ENCODE measurements at regions not wholly inside any gene's neighbourhood (a gene's known extent, or its start where the extent isn't known, plus 50 kb on each side); places are given as distances from the start of the nearest gene placed in this dataset.

DNA sequence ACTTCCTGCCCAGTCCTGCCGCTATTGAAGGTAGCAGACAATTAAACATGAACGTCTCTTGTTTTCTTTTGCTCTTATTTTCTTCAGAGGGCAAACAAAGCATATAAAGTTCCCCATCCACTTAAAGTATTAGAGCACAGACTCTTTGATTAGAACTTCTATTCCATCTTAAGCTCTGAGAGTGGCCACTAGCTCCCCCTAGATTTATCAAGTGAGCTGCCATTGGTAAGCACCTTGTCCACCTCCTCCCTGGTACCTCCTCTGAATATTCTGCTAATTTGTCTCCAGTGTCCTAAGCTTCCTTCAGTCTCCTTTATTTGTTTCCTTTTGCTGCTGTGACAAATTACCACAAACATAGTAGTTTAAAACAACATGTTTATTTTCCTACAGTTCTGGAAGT is 264.3 kb upstream of the KCNN2 start:
- Histone ChIP-seq H3K27me3 (ENCODE audit: insufficient read depth, low read length) (no peaks in the 10 kb centered on the region), H3K9me2 (ENCODE audit: insufficient read depth) (no peaks in the 10 kb centered on the region), H3K4me1 (ENCODE audit: control insufficient read depth in 1 of 2, insufficient read depth in 2 of 2, low read length in 2 of 2) (no peaks in the 10 kb centered on the region), H3K79me2 (ENCODE audit: insufficient read depth, low read length) (no peaks in the 10 kb centered on the region), H4K20me1 (ENCODE audit: insufficient read depth) (no peaks in the 10 kb centered on the region), H3K4me2 (ENCODE audit: low read length) (no peak overlapping the region), H2AFZ (ENCODE audit: low read depth, low read length, poor library complexity, severe bottlenecking) (no peak overlapping the region), H3K9me3 (ENCODE audit: control insufficient read depth in 1 of 2, insufficient read depth in 1 of 2, low read depth in 1 of 2, low read length in 2 of 2) (no peaks in the 10 kb centered on the region; a peak in 2 of 4 replicates), H3K36me3 (ENCODE audit: control insufficient read depth in 1 of 2, insufficient read depth in 2 of 2, low read length in 2 of 2) (no peaks in the 10 kb centered on the region), H3K27ac (ENCODE audit: low read depth, low read length) (no peak overlapping the region), H3K9ac (ENCODE audit: low read length) (no peak overlapping the region), H3K4me3 (replicated peaks in 1 of 2; ENCODE audit: low read depth in 1 of 2, low read length in 2 of 2) (no peak overlapping the region)
- intact Hi-C loops (cut with micrococcal nuclease) = no loop called here
- POLR2A ChIA-PET = no interaction called here
- ATAC-seq (peak; percentile 40; the same call in 1 of the 2 replicates), DNase-seq (ENCODE audit: low read depth, low spot score) (no peak)
- RAD21 ChIA-PET (ENCODE audit: low non-redundant PET in 1 of 2, low total read pairs in 2 of 2, uncharacterized antibody in 2 of 2, unreplicated experiment in 2 of 2) = no interaction called here
- CTCF ChIA-PET = interaction anchor here (1.0 kb wide), 1 partner anchor 486 kb away, joined by 6 read pairs; no protein-coding TSS in a partner anchor
- TF ChIP-seq, protein P1, sequence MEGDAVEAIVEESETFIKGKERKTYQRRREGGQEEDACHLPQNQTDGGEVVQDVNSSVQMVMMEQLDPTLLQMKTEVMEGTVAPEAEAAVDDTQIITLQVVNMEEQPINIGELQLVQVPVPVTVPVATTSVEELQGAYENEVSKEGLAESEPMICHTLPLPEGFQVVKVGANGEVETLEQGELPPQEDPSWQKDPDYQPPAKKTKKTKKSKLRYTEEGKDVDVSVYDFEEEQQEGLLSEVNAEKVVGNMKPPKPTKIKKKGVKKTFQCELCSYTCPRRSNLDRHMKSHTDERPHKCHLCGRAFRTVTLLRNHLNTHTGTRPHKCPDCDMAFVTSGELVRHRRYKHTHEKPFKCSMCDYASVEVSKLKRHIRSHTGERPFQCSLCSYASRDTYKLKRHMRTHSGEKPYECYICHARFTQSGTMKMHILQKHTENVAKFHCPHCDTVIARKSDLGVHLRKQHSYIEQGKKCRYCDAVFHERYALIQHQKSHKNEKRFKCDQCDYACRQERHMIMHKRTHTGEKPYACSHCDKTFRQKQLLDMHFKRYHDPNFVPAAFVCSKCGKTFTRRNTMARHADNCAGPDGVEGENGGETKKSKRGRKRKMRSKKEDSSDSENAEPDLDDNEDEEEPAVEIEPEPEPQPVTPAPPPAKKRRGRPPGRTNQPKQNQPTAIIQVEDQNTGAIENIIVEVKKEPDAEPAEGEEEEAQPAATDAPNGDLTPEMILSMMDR (IDR thresholded peaks at IDR 0.05 in 2 of 3, conservative IDR thresholded peaks at IDR 0.05 in 1 of 3; ENCODE audit: borderline replicate concordance in 1 of 3, insufficient read depth in 1 of 3, low read depth in 2 of 3, low read length in 2 of 3) = peak in 1 of 3 experiments; percentile 8; a peak in 1 of 6 replicates
- TF ChIP-seq, protein P2, sequence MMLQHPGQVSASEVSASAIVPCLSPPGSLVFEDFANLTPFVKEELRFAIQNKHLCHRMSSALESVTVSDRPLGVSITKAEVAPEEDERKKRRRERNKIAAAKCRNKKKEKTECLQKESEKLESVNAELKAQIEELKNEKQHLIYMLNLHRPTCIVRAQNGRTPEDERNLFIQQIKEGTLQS (IDR thresholded peaks at IDR 0.05) = no peak
- no peak for TF ChIP-seq ZNF274 (IDR thresholded peaks at IDR 0.05; ENCODE audit: low read depth, low read length)
- TF ChIP-seq, protein P3, sequence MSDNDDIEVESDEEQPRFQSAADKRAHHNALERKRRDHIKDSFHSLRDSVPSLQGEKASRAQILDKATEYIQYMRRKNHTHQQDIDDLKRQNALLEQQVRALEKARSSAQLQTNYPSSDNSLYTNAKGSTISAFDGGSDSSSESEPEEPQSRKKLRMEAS (IDR thresholded peaks at IDR 0.05) = no peak
- BruUV-seq (replicated peaks) = no TSS peak

DNA sequence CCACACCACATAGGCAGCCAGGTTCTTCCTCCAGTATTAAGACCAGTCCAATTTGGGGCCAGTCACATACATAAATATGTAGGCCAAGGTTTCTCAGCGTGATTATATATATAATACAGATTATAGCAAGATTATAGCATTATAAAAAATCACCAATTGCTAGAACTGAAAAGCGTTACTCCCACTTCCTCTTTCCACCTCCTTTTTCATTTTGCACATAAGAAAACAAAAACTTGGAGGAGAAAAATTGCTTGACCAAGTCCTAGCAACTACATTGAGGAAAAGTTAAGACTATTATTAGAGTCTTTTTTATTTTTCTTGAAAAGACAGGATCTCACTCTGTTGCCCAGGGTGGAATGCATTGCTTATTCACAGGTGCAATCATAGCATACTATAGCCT is 262.7 kb upstream of the KCNN2 start:
- Histone ChIP-seq H3K9ac (ENCODE audit: low read length) (no peak overlapping the region), H3K4me2 (ENCODE audit: low read length) (no peak overlapping the region), H3K4me1 (ENCODE audit: control insufficient read depth in 1 of 2, insufficient read depth in 2 of 2, low read length in 2 of 2) (no peaks in the 10 kb centered on the region), H3K9me2 (ENCODE audit: insufficient read depth) (no peaks in the 10 kb centered on the region), H3K36me3 (ENCODE audit: control insufficient read depth in 1 of 2, insufficient read depth in 2 of 2, low read length in 2 of 2) (no peaks in the 10 kb centered on the region), H4K20me1 (ENCODE audit: insufficient read depth) (no peaks in the 10 kb centered on the region), H3K4me3 (replicated peaks in 1 of 2; ENCODE audit: low read depth in 1 of 2, low read length in 2 of 2) (no peak overlapping the region), H3K79me2 (ENCODE audit: insufficient read depth, low read length) (no peaks in the 10 kb centered on the region), H3K27me3 (ENCODE audit: insufficient read depth, low read length) (0 out of 2 replicates have a peak, but pooled peaks cover under 1% of the 10 kb centered on the region), H2AFZ (ENCODE audit: low read depth, low read length, poor library complexity, severe bottlenecking) (no peak overlapping the region), H3K27ac (ENCODE audit: low read depth, low read length) (no peak overlapping the region), H3K9me3 (ENCODE audit: control insufficient read depth in 1 of 2, insufficient read depth in 1 of 2, low read depth in 1 of 2, low read length in 2 of 2) (no peaks in the 10 kb centered on the region)
- BruUV-seq (replicated peaks) = no TSS peak
- intact Hi-C loops (cut with micrococcal nuclease) = no loop called here
- DNase-seq (ENCODE audit: low read depth, low spot score) (no peak), ATAC-seq (no peak)
- ChIA-PET RAD21 (ENCODE audit: low non-redundant PET in 1 of 2, low total read pairs in 2 of 2, uncharacterized antibody in 2 of 2, unreplicated experiment in 2 of 2) (no interaction called here), POLR2A (no interaction called here), CTCF (no interaction called here)
- no peak for TF ChIP-seq ZFX (IDR thresholded peaks at IDR 0.05)
- TF ChIP-seq JUND (IDR thresholded peaks at IDR 0.05) = no peak
- TF ChIP-seq, protein P4, sequence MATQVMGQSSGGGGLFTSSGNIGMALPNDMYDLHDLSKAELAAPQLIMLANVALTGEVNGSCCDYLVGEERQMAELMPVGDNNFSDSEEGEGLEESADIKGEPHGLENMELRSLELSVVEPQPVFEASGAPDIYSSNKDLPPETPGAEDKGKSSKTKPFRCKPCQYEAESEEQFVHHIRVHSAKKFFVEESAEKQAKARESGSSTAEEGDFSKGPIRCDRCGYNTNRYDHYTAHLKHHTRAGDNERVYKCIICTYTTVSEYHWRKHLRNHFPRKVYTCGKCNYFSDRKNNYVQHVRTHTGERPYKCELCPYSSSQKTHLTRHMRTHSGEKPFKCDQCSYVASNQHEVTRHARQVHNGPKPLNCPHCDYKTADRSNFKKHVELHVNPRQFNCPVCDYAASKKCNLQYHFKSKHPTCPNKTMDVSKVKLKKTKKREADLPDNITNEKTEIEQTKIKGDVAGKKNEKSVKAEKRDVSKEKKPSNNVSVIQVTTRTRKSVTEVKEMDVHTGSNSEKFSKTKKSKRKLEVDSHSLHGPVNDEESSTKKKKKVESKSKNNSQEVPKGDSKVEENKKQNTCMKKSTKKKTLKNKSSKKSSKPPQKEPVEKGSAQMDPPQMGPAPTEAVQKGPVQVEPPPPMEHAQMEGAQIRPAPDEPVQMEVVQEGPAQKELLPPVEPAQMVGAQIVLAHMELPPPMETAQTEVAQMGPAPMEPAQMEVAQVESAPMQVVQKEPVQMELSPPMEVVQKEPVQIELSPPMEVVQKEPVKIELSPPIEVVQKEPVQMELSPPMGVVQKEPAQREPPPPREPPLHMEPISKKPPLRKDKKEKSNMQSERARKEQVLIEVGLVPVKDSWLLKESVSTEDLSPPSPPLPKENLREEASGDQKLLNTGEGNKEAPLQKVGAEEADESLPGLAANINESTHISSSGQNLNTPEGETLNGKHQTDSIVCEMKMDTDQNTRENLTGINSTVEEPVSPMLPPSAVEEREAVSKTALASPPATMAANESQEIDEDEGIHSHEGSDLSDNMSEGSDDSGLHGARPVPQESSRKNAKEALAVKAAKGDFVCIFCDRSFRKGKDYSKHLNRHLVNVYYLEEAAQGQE (IDR thresholded peaks at IDR 0.05; ENCODE audit: low read depth) = no peak
- TF ChIP-seq, protein P2 (IDR thresholded peaks at IDR 0.05) = no peak
- TF ChIP-seq RAD21 (IDR thresholded peaks at IDR 0.05; ENCODE audit: low read depth) = no peak
- TF ChIP-seq SIN3A (IDR thresholded peaks at IDR 0.05; ENCODE audit: low read depth) = no peak
- no peak for TF ChIP-seq SRF (IDR thresholded peaks at IDR 0.05; ENCODE audit: low read depth)
- no peak for TF ChIP-seq YY1 (IDR thresholded peaks at IDR 0.05; ENCODE audit: extremely low read depth, insufficient replicate concordance, low read depth, low read length)
- no peak for TF ChIP-seq ELF1 (IDR thresholded peaks at IDR 0.05; ENCODE audit: borderline replicate concordance, low read depth)
- TF ChIP-seq POLR2AphosphoS5 (IDR thresholded peaks at IDR 0.05; ENCODE audit: low read depth, low read length) = no peak
- no peak for TF ChIP-seq EZH2phosphoT487 (IDR thresholded peaks at IDR 0.05; ENCODE audit: borderline replicate concordance)
